ENCODE measurements at regions not wholly inside any gene's neighbourhood (a gene's known extent, or its start where the extent isn't known, plus 50 kb on each side); places are given as distances from the start of the nearest gene placed in this dataset.

DNA sequence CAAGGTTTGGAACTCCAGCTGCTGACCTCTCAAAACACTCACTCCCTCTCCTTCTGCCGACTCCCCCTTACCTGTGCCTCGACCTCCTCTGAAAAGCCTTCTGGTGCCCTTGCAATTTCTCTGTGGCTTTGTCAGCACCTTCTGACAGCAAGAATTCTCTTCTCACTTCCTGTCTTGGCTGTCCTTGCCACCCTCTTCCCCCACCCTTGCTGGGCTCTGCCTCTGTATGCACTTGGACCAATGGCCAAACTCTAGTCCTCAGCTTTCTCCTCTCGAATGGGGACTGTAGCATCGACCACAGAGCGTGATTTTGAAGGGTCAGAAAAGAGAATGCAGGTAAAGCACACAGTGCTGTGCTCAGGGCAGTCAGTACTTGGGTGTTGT lies 99.0 kb downstream of the HS1BP3 start:
- TF ChIP-seq, protein P1, sequence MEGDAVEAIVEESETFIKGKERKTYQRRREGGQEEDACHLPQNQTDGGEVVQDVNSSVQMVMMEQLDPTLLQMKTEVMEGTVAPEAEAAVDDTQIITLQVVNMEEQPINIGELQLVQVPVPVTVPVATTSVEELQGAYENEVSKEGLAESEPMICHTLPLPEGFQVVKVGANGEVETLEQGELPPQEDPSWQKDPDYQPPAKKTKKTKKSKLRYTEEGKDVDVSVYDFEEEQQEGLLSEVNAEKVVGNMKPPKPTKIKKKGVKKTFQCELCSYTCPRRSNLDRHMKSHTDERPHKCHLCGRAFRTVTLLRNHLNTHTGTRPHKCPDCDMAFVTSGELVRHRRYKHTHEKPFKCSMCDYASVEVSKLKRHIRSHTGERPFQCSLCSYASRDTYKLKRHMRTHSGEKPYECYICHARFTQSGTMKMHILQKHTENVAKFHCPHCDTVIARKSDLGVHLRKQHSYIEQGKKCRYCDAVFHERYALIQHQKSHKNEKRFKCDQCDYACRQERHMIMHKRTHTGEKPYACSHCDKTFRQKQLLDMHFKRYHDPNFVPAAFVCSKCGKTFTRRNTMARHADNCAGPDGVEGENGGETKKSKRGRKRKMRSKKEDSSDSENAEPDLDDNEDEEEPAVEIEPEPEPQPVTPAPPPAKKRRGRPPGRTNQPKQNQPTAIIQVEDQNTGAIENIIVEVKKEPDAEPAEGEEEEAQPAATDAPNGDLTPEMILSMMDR (IDR thresholded peaks at IDR 0.05), result no peak
- no peak for TF ChIP-seq EP300 (IDR thresholded peaks at IDR 0.05; ENCODE audit: low read depth)
